Prostate gland (tissue), 2 donors: ENCODE measurements at regions not wholly inside any gene's neighbourhood (a gene's known extent, or its start where the extent isn't known, plus 50 kb on each side); places are given as distances from the start of the nearest gene placed in this dataset.

Experiments
- DNase-seq: peaks from one replicate; pipeline ENCODE4 v3.0.0-alpha.2; 2019; ENCODE audit warnings: low spot score
- H3K27ac ChIP-seq, 2 donors: fragments of 200-600 bp; sonication (generic); 2 replicates each; pipeline ENCODE4 v1.5.1; 2017 to 2019
- H3K27me3 ChIP-seq: fragments of 200-600 bp; sonication (generic); replicated peaks from 2 replicates; pipeline ENCODE4 v1.5.1; 2019; ENCODE audit not compliant: insufficient read depth
- H3K36me3 ChIP-seq, 2 donors: fragments of 200-600 bp; sonication (generic); 1 replicate in 1 of 2; 2 replicates in 1 of 2; pipeline versions ENCODE4 v1.5.1 to v1.8.1; 2017 to 2019
- H3K4me1 ChIP-seq: fragments of 200-600 bp; sonication (generic); replicated peaks from 2 replicates; pipeline ENCODE4 v1.5.1; 2019
- H3K4me3 ChIP-seq, 2 donors: fragments of 200-600 bp; sonication (generic); 2 replicates each; pipeline ENCODE4 v1.5.1; 2017 to 2019
- H3K9me3 ChIP-seq: fragments of 200-600 bp; sonication (generic); 2 replicates; pipeline ENCODE4 v1.5.1; 2017
- POLR2A ChIP-seq: fragments of 450-650 bp; IDR thresholded peaks from one replicate; pipeline ENCODE4 v1.6.1; 2016; ENCODE audit warnings: antibody characterized with exemption, mild to moderate bottlenecking
- POLR2AphosphoS5 ChIP-seq: sonication (generic); formaldehyde crosslinking; IDR thresholded peaks from one replicate; pipeline ENCODE4 v1.6.1; 2017; ENCODE audit warnings: antibody characterized with exemption
- WGBS: methylation state at CpG from one replicate; pipeline ENCODE4 v1.1.5; 2018; 5-methylcytosine and 5-hydroxymethylcytosine counted together
- intact Hi-C: fragments of 100-400 bp; cut with DNase I; formaldehyde crosslinking; loops from one replicate; pipeline ENCODE4 v1.14.2; 2022
- TF ChIP-seq, protein P1 (sequence below), 4 experiments: fragments of 200-600 bp in 2 of 4; fragments of 450-650 bp in 2 of 4; sonication (generic) in 2 of 4; IDR thresholded peaks; 1 replicate in 3 of 4; 2 replicates in 1 of 4; pipeline ENCODE4 v1.5.1; 2016 to 2019; ENCODE audit warnings: antibody characterized with exemption in 4 of 4, mild to moderate bottlenecking in 2 of 4, moderate library complexity in 2 of 4

- no peak for DNase-seq
- H3K9me3 ChIP-seq: no peaks in the 10 kb centered on the region
- H3K27me3 ChIP-seq: no peaks in the 10 kb centered on the region
- H3K4me1 ChIP-seq: no peaks in the 10 kb centered on the region
- H3K36me3 ChIP-seq: no peaks in the 10 kb centered on the region
- TF ChIP-seq POLR2A (no peak), POLR2AphosphoS5 (no peak)
- TF ChIP-seq, protein P1, sequence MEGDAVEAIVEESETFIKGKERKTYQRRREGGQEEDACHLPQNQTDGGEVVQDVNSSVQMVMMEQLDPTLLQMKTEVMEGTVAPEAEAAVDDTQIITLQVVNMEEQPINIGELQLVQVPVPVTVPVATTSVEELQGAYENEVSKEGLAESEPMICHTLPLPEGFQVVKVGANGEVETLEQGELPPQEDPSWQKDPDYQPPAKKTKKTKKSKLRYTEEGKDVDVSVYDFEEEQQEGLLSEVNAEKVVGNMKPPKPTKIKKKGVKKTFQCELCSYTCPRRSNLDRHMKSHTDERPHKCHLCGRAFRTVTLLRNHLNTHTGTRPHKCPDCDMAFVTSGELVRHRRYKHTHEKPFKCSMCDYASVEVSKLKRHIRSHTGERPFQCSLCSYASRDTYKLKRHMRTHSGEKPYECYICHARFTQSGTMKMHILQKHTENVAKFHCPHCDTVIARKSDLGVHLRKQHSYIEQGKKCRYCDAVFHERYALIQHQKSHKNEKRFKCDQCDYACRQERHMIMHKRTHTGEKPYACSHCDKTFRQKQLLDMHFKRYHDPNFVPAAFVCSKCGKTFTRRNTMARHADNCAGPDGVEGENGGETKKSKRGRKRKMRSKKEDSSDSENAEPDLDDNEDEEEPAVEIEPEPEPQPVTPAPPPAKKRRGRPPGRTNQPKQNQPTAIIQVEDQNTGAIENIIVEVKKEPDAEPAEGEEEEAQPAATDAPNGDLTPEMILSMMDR (IDR thresholded peaks at IDR 0.05): no peak
- H3K27ac ChIP-seq: no peak overlapping the region
- WGBS: 91% methylated on average over 1 of the region's 1 CpG
- no peak overlapping the region for H3K4me3 ChIP-seq
- intact Hi-C loops: no loop called here
Measured at GRCh38 chr6:119902681-119903080, 553.1 kb upstream of the MAN1A1 start.

GRCh38 chr6:119896806-119897205 is 547.2 kb upstream of the MAN1A1 start:
- TF ChIP-seq POLR2AphosphoS5 (no peak), POLR2A (no peak)
- TF ChIP-seq, protein P1 (IDR thresholded peaks at IDR 0.05): no peak
- no peaks in the 10 kb centered on the region for H3K36me3 ChIP-seq
- H3K27ac ChIP-seq: no peak overlapping the region
- H3K4me1 ChIP-seq: no peaks in the 10 kb centered on the region
- 96% methylated on average over 1 of the region's 1 CpG for WGBS
- H3K27me3 ChIP-seq: no peaks in the 10 kb centered on the region
- intact Hi-C loops: no loop called here
- no peak for DNase-seq
- H3K9me3 ChIP-seq: no peaks in the 10 kb centered on the region
- no peak overlapping the region for H3K4me3 ChIP-seq

- DNase-seq: no peak
- no peaks in the 10 kb centered on the region for H3K4me1 ChIP-seq
- H3K9me3 ChIP-seq: no peaks in the 10 kb centered on the region
- no peaks in the 10 kb centered on the region for H3K36me3 ChIP-seq
- TF ChIP-seq POLR2AphosphoS5 (no peak), POLR2A (no peak)
- TF ChIP-seq, protein P1 (IDR thresholded peaks at IDR 0.05): no peak
- intact Hi-C loops: no loop called here
- H3K4me3 ChIP-seq: no peak overlapping the region
- no peak overlapping the region for H3K27ac ChIP-seq
- no peaks in the 10 kb centered on the region for H3K27me3 ChIP-seq
- 87% methylated on average over 2 of the region's 2 CpGs for WGBS
Measured at GRCh38 chr6:119895626-119896025, 546.1 kb upstream of the MAN1A1 start.

DNA sequence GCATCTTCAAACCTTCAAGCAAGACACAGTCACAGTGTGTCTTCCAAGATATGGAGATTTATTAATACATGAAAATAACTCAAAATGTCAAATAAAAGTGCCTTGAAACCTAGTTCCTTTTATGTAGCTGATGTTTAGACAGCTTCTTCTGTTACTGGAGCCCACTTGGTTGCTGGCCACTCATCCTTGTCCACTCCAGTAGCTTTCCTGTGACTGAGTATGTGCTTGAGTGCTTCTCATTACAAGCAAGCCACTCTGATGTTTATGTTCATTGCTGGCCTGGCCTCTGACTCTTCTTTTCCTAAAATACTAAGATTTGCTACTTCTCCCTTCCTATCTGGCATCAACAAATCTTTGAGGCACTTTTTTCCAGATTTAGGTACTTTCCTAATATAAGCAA is 545.2 kb upstream of the MAN1A1 start:
- H3K4me3 ChIP-seq: no peak overlapping the region
- TF ChIP-seq POLR2AphosphoS5: no peak
- TF ChIP-seq POLR2A: no peak
- TF ChIP-seq, protein P1 (IDR thresholded peaks at IDR 0.05): no peak
- H3K36me3 ChIP-seq: no peaks in the 10 kb centered on the region
- H3K27me3 ChIP-seq: no peaks in the 10 kb centered on the region
- no peak overlapping the region for H3K27ac ChIP-seq
- no peak for DNase-seq
- no peaks in the 10 kb centered on the region for H3K9me3 ChIP-seq
- intact Hi-C loops: no loop called here
- no peaks in the 10 kb centered on the region for H3K4me1 ChIP-seq

GRCh38 chr6:119891644-119892043 is 542.1 kb upstream of the MAN1A1 start:
- no peaks in the 10 kb centered on the region for H3K4me1 ChIP-seq
- H3K27ac ChIP-seq: no peak overlapping the region
- H3K4me3 ChIP-seq: no peak overlapping the region
- WGBS: 89% methylated on average over 4 of the region's 4 CpGs
- no peak for TF ChIP-seq POLR2A
- no peak for TF ChIP-seq POLR2AphosphoS5
- TF ChIP-seq, protein P1 (IDR thresholded peaks at IDR 0.05): no peak
- no peaks in the 10 kb centered on the region for H3K9me3 ChIP-seq
- no peak for DNase-seq
- intact Hi-C loops: no loop called here
- no peaks in the 10 kb centered on the region for H3K36me3 ChIP-seq
- H3K27me3 ChIP-seq: no peaks in the 10 kb centered on the region
